ENCODE measurements at regions not wholly inside any gene's neighbourhood (a gene's known extent, or its start where the extent isn't known, plus 50 kb on each side); places are given as distances from the start of the nearest gene placed in this dataset.

- DNase-seq: no peak
Observed at GRCh38 chr19:27580906-27581305, 1632.0 kb downstream of the UQCRFS1 start.
